ENCODE measurements at regions not wholly inside any gene's neighbourhood (a gene's known extent, or its start where the extent isn't known, plus 50 kb on each side); places are given as distances from the start of the nearest gene placed in this dataset.

DNA sequence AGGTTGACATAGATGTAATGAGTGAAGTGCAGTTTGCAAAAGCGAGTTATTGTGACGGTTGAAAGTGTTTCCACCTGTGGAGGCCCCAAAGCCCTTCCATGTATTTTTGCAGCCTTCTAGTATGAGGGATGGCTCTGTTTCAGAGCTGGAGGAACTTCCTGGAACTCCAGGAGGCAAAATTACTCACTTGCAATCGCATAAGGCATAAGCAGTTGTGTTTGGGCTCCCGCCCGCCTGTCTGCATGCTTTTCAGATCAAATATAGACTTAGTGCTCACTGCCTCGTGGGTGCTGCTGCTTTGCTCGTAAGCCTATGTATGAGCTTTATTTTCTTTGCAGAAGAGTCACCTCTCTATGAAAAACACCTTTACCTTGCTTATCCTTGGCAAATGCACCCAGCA, 146.8 kb upstream of the LARGE1 start:
- Histone ChIP-seq H3K4me2 (ENCODE audit: control insufficient read depth, extremely low read depth, insufficient read depth, low read depth, low read length) (no peak overlapping the region), H4K20me1 (ENCODE audit: control insufficient read depth, extremely low read depth, insufficient read depth, low read length) (no peaks in the 10 kb centered on the region), H3K9ac (ENCODE audit: control insufficient read depth, extremely low read depth, insufficient read depth, low read length) (no peak overlapping the region), H2AFZ (ENCODE audit: control insufficient read depth, low read length) (no peak overlapping the region), H3K36me3 (ENCODE audit: control insufficient read depth in 2 of 2, extremely low read depth in 1 of 2, insufficient read depth in 2 of 2, low read length in 2 of 2) (no peaks in the 10 kb centered on the region), H3K4me3 (ENCODE audit: control insufficient read depth in 2 of 3, extremely low read depth in 1 of 3, insufficient read depth in 2 of 3, low read depth in 1 of 3, low read length in 3 of 3) (no peak overlapping the region), H3K9me3 (ENCODE audit: control insufficient read depth, low read depth, low read length) (no peaks in the 10 kb centered on the region), H3K27me3 (ENCODE audit: control insufficient read depth, extremely low read depth, insufficient read depth, low read length) (no peaks in the 10 kb centered on the region), H3K9me1 (ENCODE audit: control insufficient read depth, extremely low read depth, insufficient read depth, low read length) (no peaks in the 10 kb centered on the region), H3K79me2 (ENCODE audit: control insufficient read depth, insufficient read depth, low read length) (no peaks in the 10 kb centered on the region), H3K27ac (ENCODE audit: control insufficient read depth, insufficient read depth, low read length) (no peak overlapping the region), H3K4me1 (ENCODE audit: control insufficient read depth, extremely low read depth, insufficient read depth, low read length) (no peaks in the 10 kb centered on the region)
- TF ChIP-seq, protein P1, sequence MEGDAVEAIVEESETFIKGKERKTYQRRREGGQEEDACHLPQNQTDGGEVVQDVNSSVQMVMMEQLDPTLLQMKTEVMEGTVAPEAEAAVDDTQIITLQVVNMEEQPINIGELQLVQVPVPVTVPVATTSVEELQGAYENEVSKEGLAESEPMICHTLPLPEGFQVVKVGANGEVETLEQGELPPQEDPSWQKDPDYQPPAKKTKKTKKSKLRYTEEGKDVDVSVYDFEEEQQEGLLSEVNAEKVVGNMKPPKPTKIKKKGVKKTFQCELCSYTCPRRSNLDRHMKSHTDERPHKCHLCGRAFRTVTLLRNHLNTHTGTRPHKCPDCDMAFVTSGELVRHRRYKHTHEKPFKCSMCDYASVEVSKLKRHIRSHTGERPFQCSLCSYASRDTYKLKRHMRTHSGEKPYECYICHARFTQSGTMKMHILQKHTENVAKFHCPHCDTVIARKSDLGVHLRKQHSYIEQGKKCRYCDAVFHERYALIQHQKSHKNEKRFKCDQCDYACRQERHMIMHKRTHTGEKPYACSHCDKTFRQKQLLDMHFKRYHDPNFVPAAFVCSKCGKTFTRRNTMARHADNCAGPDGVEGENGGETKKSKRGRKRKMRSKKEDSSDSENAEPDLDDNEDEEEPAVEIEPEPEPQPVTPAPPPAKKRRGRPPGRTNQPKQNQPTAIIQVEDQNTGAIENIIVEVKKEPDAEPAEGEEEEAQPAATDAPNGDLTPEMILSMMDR (optimal IDR thresholded peaks at IDR 0.05 in 1 of 3, IDR thresholded peaks at IDR 0.05 in 1 of 3, conservative IDR thresholded peaks at IDR 0.05 in 1 of 3; ENCODE audit: extremely low read depth in 1 of 3, insufficient read depth in 2 of 3, low read length in 3 of 3), result no peak
- TF ChIP-seq EZH2 (IDR thresholded peaks at IDR 0.05; ENCODE audit: low read length), result no peak
- no peak for DNase-seq (ENCODE audit: low read depth, low spot score)
- dilution Hi-C loops (cut with MboI; ENCODE audit: extremely low pct_ligation_motif_present, low sequenced_read_pairs), result no loop called here
- no peak for FAIRE-seq

DNA sequence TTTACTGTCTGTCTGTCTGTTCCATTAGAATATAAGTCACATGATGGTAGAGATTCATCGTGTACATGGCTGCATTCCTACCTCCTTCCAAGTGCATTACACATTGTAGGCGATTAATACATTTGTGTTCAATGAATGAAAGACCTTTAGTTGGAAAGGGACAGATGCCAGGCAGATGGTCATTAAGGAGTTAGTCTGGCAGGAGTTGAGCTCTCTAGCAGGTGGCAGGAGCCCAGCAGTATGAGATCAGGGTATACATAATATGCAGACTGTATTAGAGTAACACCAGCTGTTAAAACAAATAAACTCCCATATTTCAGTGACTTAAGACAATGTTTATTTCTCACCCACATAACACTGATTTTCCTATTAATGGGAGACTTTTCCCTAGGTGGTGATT, 147.7 kb upstream of the LARGE1 start:
- Histone ChIP-seq H3K27me3 (ENCODE audit: control insufficient read depth, extremely low read depth, insufficient read depth, low read length) (no peaks in the 10 kb centered on the region), H4K20me1 (ENCODE audit: control insufficient read depth, extremely low read depth, insufficient read depth, low read length) (no peaks in the 10 kb centered on the region), H3K9me1 (ENCODE audit: control insufficient read depth, extremely low read depth, insufficient read depth, low read length) (no peaks in the 10 kb centered on the region), H3K36me3 (ENCODE audit: control insufficient read depth in 2 of 2, extremely low read depth in 1 of 2, insufficient read depth in 2 of 2, low read length in 2 of 2) (no peaks in the 10 kb centered on the region), H3K79me2 (ENCODE audit: control insufficient read depth, insufficient read depth, low read length) (no peaks in the 10 kb centered on the region), H3K4me3 (ENCODE audit: control insufficient read depth in 2 of 3, extremely low read depth in 1 of 3, insufficient read depth in 2 of 3, low read depth in 1 of 3, low read length in 3 of 3) (no peak overlapping the region), H2AFZ (ENCODE audit: control insufficient read depth, low read length) (no peak overlapping the region), H3K9me3 (ENCODE audit: control insufficient read depth, low read depth, low read length) (no peaks in the 10 kb centered on the region), H3K4me1 (ENCODE audit: control insufficient read depth, extremely low read depth, insufficient read depth, low read length) (no peaks in the 10 kb centered on the region), H3K4me2 (ENCODE audit: control insufficient read depth, extremely low read depth, insufficient read depth, low read depth, low read length) (no peak overlapping the region), H3K9ac (ENCODE audit: control insufficient read depth, extremely low read depth, insufficient read depth, low read length) (no peak overlapping the region), H3K27ac (ENCODE audit: control insufficient read depth, insufficient read depth, low read length) (no peak overlapping the region)
- DNase-seq (ENCODE audit: low read depth, low spot score) (no peak), FAIRE-seq (no peak)
- dilution Hi-C loops (cut with MboI; ENCODE audit: extremely low pct_ligation_motif_present, low sequenced_read_pairs), result no loop called here
- TF ChIP-seq EZH2 (IDR thresholded peaks at IDR 0.05; ENCODE audit: low read length), result no peak
- TF ChIP-seq, protein P1 (optimal IDR thresholded peaks at IDR 0.05 in 1 of 3, IDR thresholded peaks at IDR 0.05 in 1 of 3, conservative IDR thresholded peaks at IDR 0.05 in 1 of 3; ENCODE audit: extremely low read depth in 1 of 3, insufficient read depth in 2 of 3, low read length in 3 of 3), result no peak

Data from keratinocyte (primary cell).